Iris pigment epithelial cell (primary cell): ENCODE measurements at regions not wholly inside any gene's neighbourhood (a gene's known extent, or its start where the extent isn't known, plus 50 kb on each side); places are given as distances from the start of the nearest gene placed in this dataset.
"Not testable (repeated sequence)": the region's sequence is repeated elsewhere in the genome, so short reads cannot be mapped to it uniquely, and the experiment has no call there.

Experiments
- DNase-seq: peaks from one replicate; pipeline ENCODE4 v3.0.0-alpha.2; 2011; ENCODE audit warnings: low read depth

GRCh38 chr12:97713270-97713669 is 250.7 kb downstream of the RMST start:
- no peak for DNase-seq

- no peak for DNase-seq
These were observed 251.5 kb downstream of the RMST start for GRCh38 chr12:97714107-97714563.

- no peak for DNase-seq
These were observed 253.8 kb downstream of the RMST start for GRCh38 chr12:97716356-97716755.

- not testable (repeated sequence) for DNase-seq
These were observed 261.2 kb downstream of the RMST start for GRCh38 chr12:97723801-97724200.

GRCh38 chr12:97745406-97746101 is 282.9 kb downstream of the RMST start:
- peak; percentile 7 for DNase-seq

GRCh38 chr12:97748298-97748697 is 285.7 kb downstream of the RMST start:
- no peak for DNase-seq

- no peak for DNase-seq
These were observed 289.1 kb downstream of the RMST start for GRCh38 chr12:97751704-97752103.

- no peak for DNase-seq
These were observed 289.5 kb downstream of the RMST start for GRCh38 chr12:97752129-97752528.

- DNase-seq = no peak
These were observed 290.7 kb downstream of the RMST start for GRCh38 chr12:97753332-97753731.

GRCh38 chr12:97754306-97754705 is 291.7 kb downstream of the RMST start:
- no peak for DNase-seq

- DNase-seq = no peak
These were observed 293.6 kb downstream of the RMST start for GRCh38 chr12:97756066-97756666.

- DNase-seq = no peak
These were observed 294.1 kb downstream of the RMST start for GRCh38 chr12:97756741-97757140.

- no peak for DNase-seq
These were observed 295.0 kb downstream of the RMST start for GRCh38 chr12:97757481-97758193.

GRCh38 chr12:97758194-97758501 is 295.5 kb downstream of the RMST start:
- no peak for DNase-seq

- DNase-seq = no peak
These were observed 296.0 kb downstream of the RMST start for GRCh38 chr12:97758586-97758985.

GRCh38 chr12:97760601-97761000 is 298.0 kb downstream of the RMST start:
- DNase-seq = no peak

- no peak for DNase-seq
These were observed 300.5 kb downstream of the RMST start for GRCh38 chr12:97763113-97763512.

GRCh38 chr12:97764700-97765099 is 302.1 kb downstream of the RMST start:
- DNase-seq = no peak

GRCh38 chr12:97767347-97767746 is 304.7 kb downstream of the RMST start:
- no peak for DNase-seq

- DNase-seq = no peak
These were observed 315.5 kb downstream of the RMST start for GRCh38 chr12:97778111-97778510.

GRCh38 chr12:97781342-97781741 is 318.7 kb downstream of the RMST start:
- DNase-seq = no peak

- DNase-seq = no peak
These were observed 322.3 kb downstream of the RMST start for GRCh38 chr12:97784904-97785303.

- DNase-seq = no peak
These were observed 327.7 kb downstream of the RMST start for GRCh38 chr12:97790281-97790680.
